ENCODE measurements at regions not wholly inside any gene's neighbourhood (a gene's known extent, or its start where the extent isn't known, plus 50 kb on each side); places are given as distances from the start of the nearest gene placed in this dataset.

- Mint-ChIP-seq H3K27me3 (ENCODE audit: low read depth) (no peaks in the 10 kb centered on the region), H3K9me3 (peaks cover 31% of the 10 kb centered on the region), H3K36me3 (no peaks in the 10 kb centered on the region), H3K4me1 (no peaks in the 10 kb centered on the region), H3K27ac (no peak overlapping the region), H3K4me3 (no peak overlapping the region)
- no peak for DNase-seq (ENCODE audit: low spot score in 2 of 2, unreplicated experiment in 2 of 2)
- TF ChIP-seq CTCF (IDR thresholded peaks at IDR 0.05; ENCODE audit: unreplicated experiment): no peak
Observed at GRCh38 chr14:65880507-65880906, 468.0 kb downstream of the FUT8 start.

DNA sequence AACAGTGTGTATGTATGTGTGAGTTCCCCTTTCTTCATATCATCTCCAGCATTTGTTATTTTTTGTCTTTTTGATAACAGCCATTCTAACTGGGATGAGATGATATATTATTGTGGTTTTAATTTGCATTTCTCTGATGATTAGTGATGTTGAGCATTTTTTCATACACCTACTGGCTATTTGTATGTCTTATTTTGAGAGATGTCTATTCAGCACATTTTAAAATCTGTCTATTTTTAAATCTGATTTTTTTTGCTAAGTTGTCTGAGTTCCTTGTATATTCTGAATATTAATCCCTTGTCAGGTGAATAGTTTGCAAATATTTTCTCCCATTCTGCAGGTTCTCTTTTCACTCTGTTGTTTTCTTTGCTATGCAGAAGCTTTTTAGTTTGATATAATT, 469.1 kb downstream of the FUT8 start:
- no peak for DNase-seq (ENCODE audit: low spot score in 2 of 2, unreplicated experiment in 2 of 2)
- no peaks in the 10 kb centered on the region for H3K27me3 Mint-ChIP-seq (ENCODE audit: low read depth)
- TF ChIP-seq CTCF (IDR thresholded peaks at IDR 0.05; ENCODE audit: unreplicated experiment): no peak
- no peak overlapping the region for H3K27ac Mint-ChIP-seq
- no peaks in the 10 kb centered on the region for H3K36me3 Mint-ChIP-seq
- peaks cover 31% of the 10 kb centered on the region for H3K9me3 Mint-ChIP-seq
- no peaks in the 10 kb centered on the region for H3K4me1 Mint-ChIP-seq
- no peak overlapping the region for H3K4me3 Mint-ChIP-seq

GRCh38 chr14:65888677-65889076, 476.1 kb downstream of the FUT8 start:
- H3K4me1 Mint-ChIP-seq: no peaks in the 10 kb centered on the region
- H3K36me3 Mint-ChIP-seq: no peaks in the 10 kb centered on the region
- H3K27me3 Mint-ChIP-seq (ENCODE audit: low read depth): peaks cover 2% of the 10 kb centered on the region
- H3K27ac Mint-ChIP-seq: no peak overlapping the region
- TF ChIP-seq CTCF (IDR thresholded peaks at IDR 0.05; ENCODE audit: unreplicated experiment): no peak
- peaks cover 12% of the 10 kb centered on the region for H3K9me3 Mint-ChIP-seq
- DNase-seq (ENCODE audit: low spot score in 2 of 2, unreplicated experiment in 2 of 2): no peak
- H3K4me3 Mint-ChIP-seq: no peak overlapping the region

DNA sequence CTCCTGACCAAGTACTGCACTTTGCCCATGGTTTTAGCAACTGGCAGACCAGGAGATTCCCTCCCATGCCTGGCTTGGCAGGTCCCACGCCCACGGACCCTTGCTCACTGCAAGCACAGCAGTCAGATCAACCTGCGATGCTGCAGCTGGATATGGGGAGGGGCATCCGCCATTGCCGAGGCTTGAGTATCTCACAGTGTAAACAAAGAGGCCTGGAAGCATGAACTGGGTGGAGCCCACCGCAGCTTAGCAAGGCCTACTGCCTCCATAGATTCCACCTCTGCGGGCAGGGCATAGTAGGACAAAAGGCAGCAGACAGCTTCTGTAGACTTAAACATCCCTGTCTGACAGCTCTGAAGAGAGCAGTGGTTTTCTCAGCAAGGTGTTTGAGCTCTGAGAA, 479.8 kb downstream of the FUT8 start:
- Mint-ChIP-seq H3K27ac (no peak overlapping the region), H3K4me3 (no peak overlapping the region), H3K9me3 (peaks cover 26% of the 10 kb centered on the region), H3K4me1 (no peaks in the 10 kb centered on the region), H3K36me3 (no peaks in the 10 kb centered on the region), H3K27me3 (ENCODE audit: low read depth) (peaks cover 7% of the 10 kb centered on the region)
- TF ChIP-seq CTCF (IDR thresholded peaks at IDR 0.05; ENCODE audit: unreplicated experiment): no peak
- DNase-seq (ENCODE audit: low spot score in 2 of 2, unreplicated experiment in 2 of 2): no peak

DNA sequence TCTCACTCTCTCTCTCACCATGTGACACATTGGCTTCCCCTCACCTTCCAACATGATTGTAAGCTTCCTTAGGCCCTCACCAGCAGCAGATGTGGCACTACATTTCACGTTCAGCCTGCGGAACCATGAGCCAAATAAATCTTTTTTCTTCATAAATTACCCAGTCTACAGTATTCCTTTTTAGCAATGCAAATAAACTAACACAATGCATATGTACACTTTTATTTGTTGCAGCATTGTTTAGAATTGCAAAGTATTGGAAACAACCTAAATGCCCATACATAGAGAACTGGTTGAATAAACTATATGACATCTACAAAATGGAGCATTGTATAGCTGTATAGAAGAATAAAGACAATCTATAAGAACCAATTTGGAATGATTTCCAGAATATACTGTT, 487.6 kb downstream of the FUT8 start:
- Mint-ChIP-seq H3K9me3 (peaks cover 32% of the 10 kb centered on the region), H3K27ac (no peak overlapping the region), H3K27me3 (ENCODE audit: low read depth) (no peaks in the 10 kb centered on the region), H3K36me3 (peaks cover 3% of the 10 kb centered on the region), H3K4me1 (peaks cover 2% of the 10 kb centered on the region), H3K4me3 (no peak overlapping the region)
- no peak for DNase-seq (ENCODE audit: low spot score in 2 of 2, unreplicated experiment in 2 of 2)
- TF ChIP-seq CTCF (IDR thresholded peaks at IDR 0.05; ENCODE audit: unreplicated experiment): no peak

DNA sequence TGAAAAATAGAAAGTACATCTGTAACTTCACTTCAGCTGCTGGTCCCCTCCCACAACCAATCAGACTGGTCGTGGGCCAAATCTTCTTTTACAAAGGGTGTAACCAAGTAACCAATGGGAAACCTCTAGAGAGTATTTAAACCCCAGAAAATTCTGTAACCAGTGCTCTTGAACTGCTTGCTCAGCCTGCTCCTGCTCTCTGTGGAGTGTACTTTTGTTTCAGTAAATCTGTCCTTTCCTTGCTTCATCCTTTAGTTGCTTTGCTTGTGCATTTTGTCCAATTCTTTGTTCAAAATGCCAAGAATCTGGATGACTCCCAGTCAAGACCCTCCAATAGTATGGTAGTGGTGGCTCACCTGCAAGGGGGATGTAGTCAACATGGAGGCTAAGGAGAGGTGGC, 489.1 kb downstream of the FUT8 start:
- peaks cover 28% of the 10 kb centered on the region for H3K9me3 Mint-ChIP-seq
- no peak for TF ChIP-seq CTCF (IDR thresholded peaks at IDR 0.05; ENCODE audit: unreplicated experiment)
- H3K27ac Mint-ChIP-seq: no peak overlapping the region
- peaks cover 2% of the 10 kb centered on the region for H3K4me1 Mint-ChIP-seq
- DNase-seq (ENCODE audit: low spot score in 2 of 2, unreplicated experiment in 2 of 2): no peak
- peaks cover 4% of the 10 kb centered on the region for H3K27me3 Mint-ChIP-seq (ENCODE audit: low read depth)
- H3K36me3 Mint-ChIP-seq: peaks cover 3% of the 10 kb centered on the region
- no peak overlapping the region for H3K4me3 Mint-ChIP-seq
